ENCODE measurements at regions not wholly inside any gene's neighbourhood (a gene's known extent, or its start where the extent isn't known, plus 50 kb on each side); places are given as distances from the start of the nearest gene placed in this dataset.

- H3K4me1 ChIP-seq: no peaks in the 10 kb centered on the region
- TF ChIP-seq POLR2A (IDR thresholded peaks at IDR 0.05): no peak
- no peak for TF ChIP-seq CTCF (IDR thresholded peaks at IDR 0.05)
- no peaks in the 10 kb centered on the region for H3K36me3 ChIP-seq
- no peak for DNase-seq
- no peaks in the 10 kb centered on the region for H3K27me3 ChIP-seq
- intact Hi-C loops (cut with DNase I): no loop called here
- no peak overlapping the region for H3K27ac ChIP-seq
- H3K9me3 ChIP-seq: no peaks in the 10 kb centered on the region
- H3K4me3 ChIP-seq (replicated peaks in 1 of 3): no peak overlapping the region
- 69 to 75% methylated on average over 10 of the region's 10 CpGs for WGBS, 2 donors
These were observed 279.5 kb upstream of the AUTS2 start for GRCh38 chr7:69318794-69319193.

- Histone ChIP-seq H3K36me3 (no peaks in the 10 kb centered on the region), H3K27ac (no peak overlapping the region), H3K4me1 (no peaks in the 10 kb centered on the region), H3K4me3 (replicated peaks in 1 of 3) (no peak overlapping the region), H3K9me3 (no peaks in the 10 kb centered on the region), H3K27me3 (no peaks in the 10 kb centered on the region)
- no peak for DNase-seq
- intact Hi-C loops (cut with DNase I): no loop called here
- TF ChIP-seq POLR2A (IDR thresholded peaks at IDR 0.05) (no peak), CTCF (IDR thresholded peaks at IDR 0.05) (no peak)
- 72 to 78% methylated on average over 5 of the region's 5 CpGs for WGBS, 2 donors
These were observed 269.8 kb upstream of the AUTS2 start for GRCh38 chr7:69328516-69328915.

- no peak overlapping the region for H3K4me3 ChIP-seq (replicated peaks in 1 of 3)
- H3K27ac ChIP-seq: no peak overlapping the region
- WGBS, 2 donors: 83% methylated on average over 3 of the region's 3 CpGs
- no peak for DNase-seq
- no peak for TF ChIP-seq CTCF (IDR thresholded peaks at IDR 0.05)
- TF ChIP-seq POLR2A (IDR thresholded peaks at IDR 0.05): no peak
- intact Hi-C loops (cut with DNase I): no loop called here
- no peaks in the 10 kb centered on the region for H3K36me3 ChIP-seq
- H3K9me3 ChIP-seq: no peaks in the 10 kb centered on the region
- H3K4me1 ChIP-seq: no peaks in the 10 kb centered on the region
- no peaks in the 10 kb centered on the region for H3K27me3 ChIP-seq
These were observed 263.6 kb upstream of the AUTS2 start for GRCh38 chr7:69334701-69335100.

- no peaks in the 10 kb centered on the region for H3K36me3 ChIP-seq
- 90 to 95% methylated on average over 8 of the region's 8 CpGs for WGBS, 2 donors
- H3K27ac ChIP-seq: no peak overlapping the region
- no peaks in the 10 kb centered on the region for H3K27me3 ChIP-seq
- no peak overlapping the region for H3K4me3 ChIP-seq (replicated peaks in 1 of 3)
- intact Hi-C loops (cut with DNase I): no loop called here
- no peaks in the 10 kb centered on the region for H3K4me1 ChIP-seq
- no peaks in the 10 kb centered on the region for H3K9me3 ChIP-seq
- no peak for DNase-seq
- TF ChIP-seq POLR2A (IDR thresholded peaks at IDR 0.05): no peak
- no peak for TF ChIP-seq CTCF (IDR thresholded peaks at IDR 0.05)
These were observed 262.9 kb upstream of the AUTS2 start for GRCh38 chr7:69335331-69335730.

GRCh38 chr7:69336976-69337375 lies 261.3 kb upstream of the AUTS2 start:
- Histone ChIP-seq H3K36me3 (no peaks in the 10 kb centered on the region), H3K27ac (no peak overlapping the region), H3K27me3 (no peaks in the 10 kb centered on the region), H3K4me3 (replicated peaks in 1 of 3) (no peak overlapping the region), H3K4me1 (no peaks in the 10 kb centered on the region), H3K9me3 (no peaks in the 10 kb centered on the region)
- no peak for TF ChIP-seq POLR2A (IDR thresholded peaks at IDR 0.05)
- TF ChIP-seq CTCF (IDR thresholded peaks at IDR 0.05): no peak
- no peak for DNase-seq
- intact Hi-C loops (cut with DNase I): no loop called here
- 96 to 97% methylated on average over 3 of the region's 3 CpGs for WGBS, 2 donors
